ENCODE measurements at regions not wholly inside any gene's neighbourhood (a gene's known extent, or its start where the extent isn't known, plus 50 kb on each side); places are given as distances from the start of the nearest gene placed in this dataset.

DNA sequence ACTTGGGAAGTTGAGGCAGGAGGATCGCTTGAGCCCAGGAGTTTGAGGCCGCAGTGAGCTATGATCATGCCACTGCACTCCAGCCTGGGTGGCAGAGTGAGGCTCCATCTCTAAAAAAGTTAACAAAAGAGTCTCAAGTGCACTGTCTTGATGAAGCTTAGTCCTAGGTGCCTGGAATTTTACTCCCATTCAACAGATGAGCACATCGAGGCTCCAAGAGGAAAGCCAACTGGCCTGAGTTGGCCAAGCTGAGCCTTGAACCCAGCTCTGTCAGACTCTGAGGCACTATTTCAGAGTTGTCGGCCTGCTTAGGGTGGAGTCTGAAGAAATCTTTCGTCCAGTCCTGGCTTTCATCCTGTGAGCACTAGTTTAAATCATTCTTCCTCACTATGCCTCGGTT is 98.1 kb upstream of the MAP1LC3B2 start:
- TF ChIP-seq, protein P1, sequence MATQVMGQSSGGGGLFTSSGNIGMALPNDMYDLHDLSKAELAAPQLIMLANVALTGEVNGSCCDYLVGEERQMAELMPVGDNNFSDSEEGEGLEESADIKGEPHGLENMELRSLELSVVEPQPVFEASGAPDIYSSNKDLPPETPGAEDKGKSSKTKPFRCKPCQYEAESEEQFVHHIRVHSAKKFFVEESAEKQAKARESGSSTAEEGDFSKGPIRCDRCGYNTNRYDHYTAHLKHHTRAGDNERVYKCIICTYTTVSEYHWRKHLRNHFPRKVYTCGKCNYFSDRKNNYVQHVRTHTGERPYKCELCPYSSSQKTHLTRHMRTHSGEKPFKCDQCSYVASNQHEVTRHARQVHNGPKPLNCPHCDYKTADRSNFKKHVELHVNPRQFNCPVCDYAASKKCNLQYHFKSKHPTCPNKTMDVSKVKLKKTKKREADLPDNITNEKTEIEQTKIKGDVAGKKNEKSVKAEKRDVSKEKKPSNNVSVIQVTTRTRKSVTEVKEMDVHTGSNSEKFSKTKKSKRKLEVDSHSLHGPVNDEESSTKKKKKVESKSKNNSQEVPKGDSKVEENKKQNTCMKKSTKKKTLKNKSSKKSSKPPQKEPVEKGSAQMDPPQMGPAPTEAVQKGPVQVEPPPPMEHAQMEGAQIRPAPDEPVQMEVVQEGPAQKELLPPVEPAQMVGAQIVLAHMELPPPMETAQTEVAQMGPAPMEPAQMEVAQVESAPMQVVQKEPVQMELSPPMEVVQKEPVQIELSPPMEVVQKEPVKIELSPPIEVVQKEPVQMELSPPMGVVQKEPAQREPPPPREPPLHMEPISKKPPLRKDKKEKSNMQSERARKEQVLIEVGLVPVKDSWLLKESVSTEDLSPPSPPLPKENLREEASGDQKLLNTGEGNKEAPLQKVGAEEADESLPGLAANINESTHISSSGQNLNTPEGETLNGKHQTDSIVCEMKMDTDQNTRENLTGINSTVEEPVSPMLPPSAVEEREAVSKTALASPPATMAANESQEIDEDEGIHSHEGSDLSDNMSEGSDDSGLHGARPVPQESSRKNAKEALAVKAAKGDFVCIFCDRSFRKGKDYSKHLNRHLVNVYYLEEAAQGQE (IDR thresholded peaks at IDR 0.05; ENCODE audit: insufficient read depth in 1 of 2, low read depth in 2 of 2, low read length in 2 of 2): no peak
- TF ChIP-seq SIN3A (IDR thresholded peaks at IDR 0.05; ENCODE audit: borderline replicate concordance, insufficient read depth, low read length) (no peak), POLR2AphosphoS5 (IDR thresholded peaks at IDR 0.05; ENCODE audit: low read depth, low read length) (no peak), FOXP2 (optimal IDR thresholded peaks at IDR 0.05; ENCODE audit: borderline replicate concordance, extremely low read depth, extremely low read length, insufficient read depth) (no peak), TAF1 (IDR thresholded peaks at IDR 0.05; ENCODE audit: borderline replicate concordance, insufficient read depth, low read length) (no peak)

DNA sequence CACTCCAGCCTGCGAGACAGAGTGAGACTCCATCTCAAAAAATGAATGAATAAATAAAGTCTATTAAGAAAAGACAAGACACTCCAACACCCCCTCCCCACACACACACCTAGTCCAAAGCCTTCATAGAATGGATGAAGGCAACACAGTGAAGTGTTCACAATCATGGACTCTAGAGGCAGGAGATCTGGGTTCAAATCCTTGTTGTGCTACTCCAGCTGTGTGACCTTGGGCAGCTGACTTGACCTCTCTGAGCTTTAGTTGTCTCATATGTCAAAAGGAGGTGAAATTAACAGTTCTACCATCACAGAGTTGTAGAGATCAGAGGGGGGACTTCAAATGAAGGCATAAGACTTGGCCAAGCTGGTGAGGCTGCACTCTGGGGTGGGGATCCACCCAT is 95.8 kb upstream of the MAP1LC3B2 start:
- TF ChIP-seq, protein P1 (IDR thresholded peaks at IDR 0.05; ENCODE audit: insufficient read depth in 1 of 2, low read depth in 2 of 2, low read length in 2 of 2): no peak
- TF ChIP-seq SIN3A (IDR thresholded peaks at IDR 0.05; ENCODE audit: borderline replicate concordance, insufficient read depth, low read length) (no peak), FOXP2 (optimal IDR thresholded peaks at IDR 0.05; ENCODE audit: borderline replicate concordance, extremely low read depth, extremely low read length, insufficient read depth) (no peak), POLR2AphosphoS5 (IDR thresholded peaks at IDR 0.05; ENCODE audit: low read depth, low read length) (no peak), TAF1 (IDR thresholded peaks at IDR 0.05; ENCODE audit: borderline replicate concordance, insufficient read depth, low read length) (no peak)

GRCh38 chr12:116465407-116465806 is 93.8 kb upstream of the MAP1LC3B2 start:
- TF ChIP-seq FOXP2 (optimal IDR thresholded peaks at IDR 0.05; ENCODE audit: borderline replicate concordance, extremely low read depth, extremely low read length, insufficient read depth) (no peak), SIN3A (IDR thresholded peaks at IDR 0.05; ENCODE audit: borderline replicate concordance, insufficient read depth, low read length) (no peak), TAF1 (IDR thresholded peaks at IDR 0.05; ENCODE audit: borderline replicate concordance, insufficient read depth, low read length) (no peak), POLR2AphosphoS5 (IDR thresholded peaks at IDR 0.05; ENCODE audit: low read depth, low read length) (no peak)
- TF ChIP-seq, protein P1 (IDR thresholded peaks at IDR 0.05; ENCODE audit: insufficient read depth in 1 of 2, low read depth in 2 of 2, low read length in 2 of 2): no peak

DNA sequence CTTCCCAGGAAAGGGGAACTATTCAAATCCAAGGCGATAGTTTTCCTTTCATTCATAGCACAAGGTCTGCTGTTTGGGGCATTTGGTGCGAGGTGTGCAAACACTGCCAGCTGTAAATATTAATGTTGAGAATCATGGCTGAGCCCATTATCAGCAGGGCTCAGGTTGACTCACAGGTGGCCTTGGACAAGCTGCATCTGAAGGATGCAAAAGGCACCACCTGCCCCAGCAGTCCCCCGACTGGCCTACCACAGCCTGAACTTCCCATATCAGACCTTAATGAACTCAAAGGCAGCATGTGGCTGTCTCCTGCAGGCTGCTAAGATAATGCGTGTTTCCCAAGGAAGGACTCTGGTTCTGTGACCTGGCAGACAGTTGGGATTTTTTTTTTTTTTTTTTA is 93.3 kb upstream of the MAP1LC3B2 start:
- TF ChIP-seq POLR2AphosphoS5 (IDR thresholded peaks at IDR 0.05; ENCODE audit: low read depth, low read length): no peak
- TF ChIP-seq, protein P1 (IDR thresholded peaks at IDR 0.05; ENCODE audit: insufficient read depth in 1 of 2, low read depth in 2 of 2, low read length in 2 of 2): no peak

DNA sequence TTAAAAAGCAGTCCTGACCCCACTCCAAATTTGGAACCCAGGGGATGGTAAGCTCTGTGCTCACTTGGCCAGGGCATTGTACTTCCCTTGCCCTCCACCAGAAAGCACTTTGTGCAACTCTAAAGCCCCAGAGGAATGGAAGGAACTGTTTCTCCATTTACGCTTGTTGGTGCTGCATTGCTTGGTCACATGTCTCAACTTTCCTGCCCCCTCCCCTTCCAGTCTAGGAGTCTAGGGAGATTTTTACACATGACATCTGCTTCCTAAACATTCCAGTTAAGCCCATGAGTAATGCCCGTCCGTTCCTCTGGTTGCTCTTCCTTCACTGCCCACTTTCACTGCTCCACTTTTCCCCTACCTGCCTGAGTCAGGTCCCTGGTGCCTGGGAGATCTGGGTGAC is 92.6 kb upstream of the MAP1LC3B2 start:
- TF ChIP-seq, protein P1 (IDR thresholded peaks at IDR 0.05; ENCODE audit: insufficient read depth in 1 of 2, low read depth in 2 of 2, low read length in 2 of 2): no peak
- TF ChIP-seq SIN3A (IDR thresholded peaks at IDR 0.05; ENCODE audit: borderline replicate concordance, insufficient read depth, low read length): no peak
- TF ChIP-seq FOXP2 (optimal IDR thresholded peaks at IDR 0.05; ENCODE audit: borderline replicate concordance, extremely low read depth, extremely low read length, insufficient read depth): no peak
- no peak for TF ChIP-seq POLR2AphosphoS5 (IDR thresholded peaks at IDR 0.05; ENCODE audit: low read depth, low read length)
- TF ChIP-seq TAF1 (IDR thresholded peaks at IDR 0.05; ENCODE audit: borderline replicate concordance, insufficient read depth, low read length): no peak

Data from PFSK-1 (cell line).